Left colon (tissue), 2 donors: ENCODE measurements at regions not wholly inside any gene's neighbourhood (a gene's known extent, or its start where the extent isn't known, plus 50 kb on each side); places are given as distances from the start of the nearest gene placed in this dataset.
"Not testable (repeated sequence)": the region's sequence is repeated elsewhere in the genome, so short reads cannot be mapped to it uniquely, and the experiment has no call there.

Experiments
- ATAC-seq: fragments of 200-7000 bp; cut with Tn5 transposase; one replicate; pipeline ENCODE4 v1.9.1; 2020; ENCODE audit warnings: mild to moderate bottlenecking, moderate library complexity
- DNase-seq, 2 donors: peaks; one replicate each; pipeline ENCODE4 v3.0.0-alpha.2; 2020
- intact Hi-C, 2 donors: fragments of 100-400 bp; cut with DNase I in 1 of 2; cut with micrococcal nuclease in 1 of 2; formaldehyde crosslinking; loops; one replicate each; pipeline versions ENCODE4 v1.11.2 to v1.14.0; 2022; cut with DNase I, micrococcal nuclease
- donor health status: DM: no; HTN: no; CAD: no.
- donor health status: DM: yes; HTN: yes; CAD: no.

GRCh38 chr10:30134171-30134945 lies 75.0 kb upstream of the JCAD start:
- intact Hi-C loops = no loop called here
- ATAC-seq (no peak), DNase-seq (no peak)

DNA sequence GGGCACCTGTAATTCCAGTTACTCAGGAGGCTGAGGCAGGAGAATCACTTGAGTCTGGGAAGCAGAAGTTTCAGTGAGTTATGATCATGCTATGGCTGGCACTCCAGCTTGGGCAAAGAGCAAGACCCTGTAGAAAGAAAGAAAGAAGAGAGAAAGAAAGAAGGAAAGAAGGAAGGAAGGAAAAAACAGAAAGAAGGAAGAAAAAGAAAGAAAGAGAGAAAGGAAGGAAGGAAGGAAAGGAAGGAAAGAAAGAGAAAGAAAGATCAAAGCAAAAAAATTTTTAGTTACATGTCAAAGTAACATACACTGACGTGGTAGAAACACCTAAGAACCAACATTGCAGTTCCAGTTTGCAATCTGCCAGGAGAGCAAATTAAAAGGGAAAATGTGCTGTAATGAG lies 73.8 kb upstream of the JCAD start:
- no peak for ATAC-seq

GRCh38 chr10:30131369-30131768 lies 72.0 kb upstream of the JCAD start:
- intact Hi-C loops, DNase-seq, ATAC-seq: not testable (repeated sequence)

More for the DNA sequence above, 73.8 kb upstream of the JCAD start:
- intact Hi-C loops = no loop called here
- DNase-seq = no peak

GRCh38 chr10:30129326-30129725 lies 69.9 kb upstream of the JCAD start:
- ATAC-seq, intact Hi-C loops, DNase-seq: not testable (repeated sequence)

GRCh38 chr10:30127120-30127541 lies 67.7 kb upstream of the JCAD start:
- ATAC-seq (no peak), DNase-seq (no peak)
- intact Hi-C loops = no loop called here

- intact Hi-C loops = no loop called here
- no peak for DNase-seq
- no peak for ATAC-seq
These were observed 66.1 kb upstream of the JCAD start for GRCh38 chr10:30125496-30125895.

DNA sequence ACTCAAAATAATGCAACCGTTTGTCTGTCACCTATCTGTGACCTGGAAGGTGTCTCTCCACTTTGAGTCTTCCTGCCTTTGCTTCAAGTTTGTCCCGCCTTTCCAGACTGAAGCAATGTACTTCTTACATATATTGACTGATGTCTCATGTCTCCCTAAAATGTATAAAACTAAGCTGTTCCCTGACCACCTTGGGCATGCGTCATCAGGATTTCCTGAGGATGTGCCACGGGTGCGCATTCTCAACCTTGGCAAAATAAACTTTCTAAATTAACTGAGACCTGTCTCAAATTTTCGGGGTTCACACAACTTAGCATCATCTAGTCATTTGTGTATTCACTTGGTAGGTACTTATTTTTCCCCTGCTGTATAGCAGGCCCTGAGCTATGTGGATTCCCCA lies 65.3 kb upstream of the JCAD start:
- DNase-seq (no peak), ATAC-seq (no peak)
- intact Hi-C loops = no loop called here

GRCh38 chr10:30121401-30121800 lies 62.0 kb upstream of the JCAD start:
- intact Hi-C loops = no loop called here
- DNase-seq (no peak), ATAC-seq (no peak)

DNA sequence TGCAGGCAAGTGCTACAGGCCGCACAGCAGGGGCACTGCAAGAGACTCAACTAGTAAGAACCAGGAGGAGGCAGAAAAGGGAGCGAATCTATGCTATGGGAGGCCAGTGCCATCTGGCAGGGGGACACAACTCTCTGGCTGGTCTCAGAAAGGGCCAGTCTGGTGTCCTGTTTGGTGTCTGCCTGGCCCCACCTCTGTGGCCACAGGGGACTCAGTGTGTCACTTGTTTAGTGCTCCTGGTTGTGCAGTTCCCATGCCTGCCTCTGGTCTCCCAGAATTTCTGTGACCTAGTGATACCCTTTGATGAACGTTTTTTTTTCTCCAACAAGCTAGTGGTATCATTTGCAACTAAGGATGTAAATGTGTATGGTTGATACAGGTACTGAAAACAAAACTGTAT lies 59.2 kb upstream of the JCAD start:
- DNase-seq = no peak
- intact Hi-C loops = no loop called here
- no peak for ATAC-seq

DNA sequence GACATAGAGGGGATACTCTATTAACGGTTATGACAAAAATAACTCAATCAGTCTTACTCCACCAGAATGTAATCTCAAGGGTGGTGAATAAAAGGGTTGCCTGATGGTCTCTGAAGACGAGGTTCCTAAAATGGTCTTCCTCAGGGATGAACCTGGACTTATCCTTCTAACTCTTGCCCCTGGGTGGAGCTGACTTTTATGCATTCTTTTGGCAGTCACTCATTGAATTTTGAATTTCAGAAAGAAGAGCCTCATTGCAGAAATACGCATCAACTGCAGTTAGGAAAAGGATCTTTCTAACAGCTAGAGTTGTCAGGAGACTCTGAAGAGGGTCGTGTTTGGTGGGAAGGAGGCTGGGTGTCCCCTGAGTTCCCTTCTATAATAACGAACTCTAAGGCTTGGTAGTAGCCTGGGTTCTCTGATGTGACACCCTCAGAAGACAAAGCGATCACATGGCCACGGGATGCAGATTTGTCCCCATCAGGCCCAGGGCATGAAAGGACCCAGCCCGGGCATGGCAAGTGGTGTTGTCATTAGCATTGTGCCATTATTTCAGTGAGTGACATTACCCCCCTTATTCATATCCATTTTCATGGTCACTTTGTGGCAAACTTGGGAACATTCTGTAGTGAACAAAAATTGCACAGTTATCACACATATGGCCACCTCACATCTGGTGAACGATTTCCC lies 58.6 kb upstream of the JCAD start:
- no peak for ATAC-seq
- intact Hi-C loops = no loop called here
- DNase-seq = no peak

DNA sequence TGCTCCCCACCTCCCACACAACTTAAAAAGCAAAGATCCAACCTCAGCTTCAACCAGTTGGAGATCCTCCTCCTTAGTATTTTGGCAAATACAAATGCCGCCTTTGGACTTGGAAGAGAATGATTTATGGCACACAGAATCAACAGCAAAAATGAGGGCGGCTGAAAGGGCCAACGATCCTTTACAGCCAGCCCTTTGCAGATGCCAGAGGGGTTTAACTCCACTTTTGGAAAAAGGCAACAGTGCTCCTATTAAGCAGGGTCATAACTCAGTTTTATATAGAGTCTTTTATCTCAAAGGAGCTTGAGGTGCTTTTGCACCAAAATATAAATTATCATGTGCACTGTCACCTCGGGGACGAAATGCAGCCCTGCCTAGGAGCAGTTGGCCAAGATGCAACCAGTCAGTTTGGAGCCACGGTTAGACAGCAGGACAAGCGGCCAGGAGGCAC lies 56.7 kb upstream of the JCAD start:
- DNase-seq (peak; percentile 6 to 45), ATAC-seq (no peak)
- intact Hi-C loops = no loop called here

GRCh38 chr10:30115626-30115940 lies 56.2 kb upstream of the JCAD start:
- intact Hi-C loops = no loop called here
- DNase-seq (no peak), ATAC-seq (no peak)

DNA sequence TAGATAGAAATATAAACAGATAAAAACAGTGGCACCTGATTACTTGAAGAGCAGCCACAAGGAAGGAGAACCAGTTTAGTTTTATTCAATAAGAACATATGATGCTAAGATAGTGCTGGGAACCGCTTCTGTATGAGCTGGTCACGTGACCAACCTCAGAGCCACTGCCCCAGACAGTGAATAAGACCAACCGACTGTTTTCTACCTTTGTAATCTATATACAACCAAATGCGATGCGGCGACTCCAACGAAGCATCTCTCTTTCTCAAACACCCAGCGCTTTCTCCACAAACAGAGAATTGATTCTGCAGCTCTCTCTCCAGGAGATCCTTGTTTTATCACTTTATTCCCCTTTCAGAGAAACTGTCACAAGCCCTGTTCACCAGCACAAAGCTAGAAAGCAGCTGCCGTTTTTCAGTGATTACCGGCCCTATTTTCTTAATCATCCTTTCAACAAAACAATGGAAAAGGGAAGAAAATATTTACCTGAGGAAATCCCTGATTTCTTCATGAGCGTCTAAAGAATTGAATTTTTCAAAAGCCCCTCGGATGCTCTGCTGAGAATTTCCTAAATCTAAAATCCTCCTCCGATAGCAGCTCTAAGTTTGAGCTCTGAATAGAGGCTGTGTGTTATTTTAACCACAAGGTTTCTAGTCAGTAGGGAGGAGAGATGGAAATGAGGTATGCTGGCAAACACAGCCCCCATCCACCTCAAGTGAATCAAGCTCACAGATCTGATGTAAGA lies 55.7 kb upstream of the JCAD start:
- ATAC-seq = no peak
- intact Hi-C loops = no loop called here
- no peak for DNase-seq

GRCh38 chr10:30114401-30114800 lies 55.0 kb upstream of the JCAD start:
- ATAC-seq (no peak), DNase-seq (no peak)

GRCh38 chr10:30111340-30112022 lies 52.1 kb upstream of the JCAD start:
- intact Hi-C loops = no loop called here
- ATAC-seq (no peak), DNase-seq (no peak)

More at GRCh38 chr10:30114401-30114800, 55.0 kb upstream of the JCAD start:
- intact Hi-C loops = no loop called here
